GM18511 (cell line): ENCODE measurements at regions not wholly inside any gene's neighbourhood (a gene's known extent, or its start where the extent isn't known, plus 50 kb on each side); places are given as distances from the start of the nearest gene placed in this dataset.

ENCODE experiments used
- ATAC-seq: cut with Tn5 transposase; IDR thresholded peaks from one replicate; pipeline ENCODE4 v1.9.1; 2021; ENCODE audit warnings: mild to moderate bottlenecking, moderate library complexity; ENCODE audit not compliant: unreplicated experiment

- no peak for ATAC-seq
Measured at GRCh38 chr1:79325705-79326104, 319.2 kb upstream of the ADGRL4 start.

GRCh38 chr1:79325126-79325525, 318.6 kb upstream of the ADGRL4 start:
- ATAC-seq = no peak

- no peak for ATAC-seq
Measured at GRCh38 chr1:79323239-79324025, 316.9 kb upstream of the ADGRL4 start.

DNA sequence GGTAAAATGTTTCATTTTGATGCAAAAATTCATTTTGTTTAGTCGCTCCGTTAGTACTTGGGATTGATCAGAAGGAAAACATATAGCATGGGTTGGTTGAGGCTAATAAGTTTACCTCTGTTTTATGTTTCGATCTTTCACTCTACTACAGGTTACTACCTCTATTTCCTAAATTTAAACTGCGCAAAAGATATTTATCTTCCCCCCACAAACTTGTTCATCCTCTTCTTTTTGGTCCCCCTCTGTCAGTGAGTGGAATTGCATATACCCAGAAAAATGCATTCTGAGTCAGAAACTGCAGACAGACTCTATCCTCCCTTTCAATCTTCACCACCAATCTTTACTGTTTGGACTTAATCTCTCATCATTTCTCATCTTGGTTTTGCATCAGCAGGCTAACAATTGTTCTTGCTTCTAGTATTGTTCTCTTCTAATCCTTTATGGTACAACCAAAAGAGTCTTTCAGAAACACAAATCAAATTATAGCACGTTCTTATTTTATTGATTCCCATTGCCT, 316.0 kb upstream of the ADGRL4 start:
- no peak for ATAC-seq

- ATAC-seq = no peak
Measured at GRCh38 chr1:79312438-79312837, 305.9 kb upstream of the ADGRL4 start.

DNA sequence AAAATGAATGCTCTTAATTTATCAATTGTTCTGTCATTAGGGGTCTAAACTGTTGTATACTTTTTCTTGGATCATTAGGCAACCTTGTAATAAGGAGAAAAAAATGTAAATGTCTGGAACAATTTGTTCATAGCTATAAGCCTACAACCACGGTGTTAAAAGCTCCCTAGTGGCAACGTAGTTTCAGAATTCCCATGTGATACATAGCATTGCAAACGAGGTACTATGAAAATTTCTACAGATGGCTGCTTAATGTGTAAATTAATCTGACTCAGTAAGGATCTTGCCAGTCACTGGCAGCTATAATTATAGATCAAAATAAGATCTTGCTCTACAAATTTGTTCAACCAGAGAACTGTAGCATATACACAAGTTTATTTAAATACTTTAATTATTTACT, 304.1 kb upstream of the ADGRL4 start:
- no peak for ATAC-seq

DNA sequence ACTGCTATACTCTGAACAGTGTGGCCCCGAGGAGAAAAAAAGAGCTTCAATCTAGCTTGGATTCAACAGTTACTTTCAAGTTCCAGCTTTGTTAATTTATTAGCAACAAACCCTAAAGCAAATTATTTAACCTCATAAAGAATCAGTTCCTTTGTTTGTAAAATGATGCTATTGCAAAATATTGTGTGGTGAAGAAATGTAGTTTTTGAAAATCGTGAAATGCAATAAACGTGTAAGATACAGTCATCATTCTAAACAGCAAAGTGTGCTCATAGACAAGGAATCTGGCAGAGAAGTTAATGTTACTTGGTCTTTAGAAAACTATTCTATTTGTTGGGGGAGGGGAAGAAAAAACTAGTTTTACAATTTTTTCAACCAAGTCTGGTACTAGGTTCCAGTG, 297.6 kb upstream of the ADGRL4 start:
- ATAC-seq = no peak

GRCh38 chr1:79303040-79303439, 296.5 kb upstream of the ADGRL4 start:
- ATAC-seq = no peak

GRCh38 chr1:79302380-79302930, 295.9 kb upstream of the ADGRL4 start:
- no peak for ATAC-seq

DNA sequence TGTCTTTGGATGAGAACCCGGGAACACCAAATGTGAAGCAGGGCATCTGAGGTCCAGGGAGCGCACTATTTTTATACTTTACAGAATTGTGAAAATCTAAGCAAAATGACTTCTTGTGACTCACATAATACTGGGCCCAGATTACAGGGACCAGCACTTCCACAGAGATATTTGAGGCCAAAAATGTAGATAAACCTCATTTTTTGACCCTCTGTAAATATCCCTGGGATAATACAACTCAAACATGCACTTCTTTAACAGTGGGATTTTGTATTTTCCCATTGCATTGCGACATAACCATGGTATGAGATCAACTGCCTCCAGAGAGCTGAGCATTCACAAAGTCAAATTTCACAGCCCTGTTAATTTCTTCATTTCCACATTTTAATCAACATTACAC, 289.4 kb upstream of the ADGRL4 start:
- ATAC-seq = no peak

- no peak for ATAC-seq
Measured at GRCh38 chr1:79293611-79294010, 287.1 kb upstream of the ADGRL4 start.

DNA sequence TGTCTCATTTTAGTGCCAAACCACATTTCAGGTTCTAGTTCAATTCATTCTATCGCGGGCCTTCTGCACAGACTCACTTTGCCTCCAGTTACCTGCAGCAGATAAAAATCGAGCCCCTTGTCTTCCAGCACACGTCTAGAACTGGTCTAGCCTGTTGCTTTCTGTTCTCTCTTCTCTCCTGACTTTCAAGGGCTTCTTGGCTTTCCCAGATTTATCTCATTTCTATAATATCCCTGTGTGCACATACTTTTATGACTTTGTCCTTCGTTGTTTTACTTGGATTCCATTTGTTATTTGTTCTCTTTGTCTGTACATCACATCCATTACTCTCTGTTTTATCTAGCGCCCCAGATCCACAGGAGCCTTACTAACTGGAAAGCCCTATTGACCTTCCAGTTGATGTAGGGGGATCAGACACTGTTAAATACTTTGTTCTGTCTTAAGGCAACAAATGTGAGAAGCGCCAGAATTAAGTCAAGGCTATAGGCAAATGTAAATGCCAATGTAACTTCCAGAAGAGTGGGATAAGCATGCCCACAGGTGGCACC, 284.5 kb upstream of the ADGRL4 start:
- ATAC-seq = no peak

GRCh38 chr1:79287982-79288381, 281.5 kb upstream of the ADGRL4 start:
- no peak for ATAC-seq

GRCh38 chr1:79285667-79286066, 279.1 kb upstream of the ADGRL4 start:
- ATAC-seq = no peak

- ATAC-seq = no peak
Measured at GRCh38 chr1:79283451-79283850, 276.9 kb upstream of the ADGRL4 start.

DNA sequence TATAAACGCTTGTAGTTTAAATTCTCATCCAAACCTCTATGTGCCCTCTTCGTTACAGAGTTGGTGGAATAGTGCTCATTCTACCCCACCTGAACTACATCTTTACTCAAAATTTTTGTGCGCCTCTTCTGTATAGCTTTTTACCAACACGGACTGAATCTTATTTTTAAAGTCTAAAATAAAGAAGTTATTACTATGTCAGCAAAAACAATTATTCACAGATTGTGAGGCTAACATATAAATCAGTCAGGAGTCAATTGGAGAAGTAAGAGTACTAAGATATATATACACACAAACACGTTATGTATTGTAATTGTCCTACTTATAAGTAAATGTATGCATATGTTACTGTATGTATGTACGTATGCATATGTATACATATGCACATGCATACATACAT, 274.9 kb upstream of the ADGRL4 start:
- ATAC-seq = no peak

DNA sequence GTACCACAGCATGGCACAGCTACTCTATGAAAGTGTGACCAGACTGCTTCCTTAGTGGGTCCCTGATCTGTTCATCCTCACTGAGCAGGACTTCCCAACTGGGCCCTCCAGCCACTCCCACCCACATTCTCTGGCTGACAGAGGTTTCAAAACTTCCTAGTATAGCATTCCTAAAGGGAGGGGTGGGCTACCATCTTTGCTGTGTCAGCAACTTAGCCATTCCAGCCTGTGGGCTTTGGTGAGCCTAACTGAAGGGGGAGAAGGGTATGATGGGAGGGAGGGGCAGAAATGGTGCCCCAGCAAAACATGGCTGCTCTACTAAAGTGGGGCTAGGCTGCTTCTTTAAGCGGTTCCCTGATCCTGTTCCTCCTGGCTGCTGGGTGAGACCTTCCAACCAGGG, 265.2 kb upstream of the ADGRL4 start:
- no peak for ATAC-seq

GRCh38 chr1:79264975-79265818, 258.7 kb upstream of the ADGRL4 start:
- no peak for ATAC-seq

- ATAC-seq = no peak
Measured at GRCh38 chr1:79264285-79264684, 257.8 kb upstream of the ADGRL4 start.

DNA sequence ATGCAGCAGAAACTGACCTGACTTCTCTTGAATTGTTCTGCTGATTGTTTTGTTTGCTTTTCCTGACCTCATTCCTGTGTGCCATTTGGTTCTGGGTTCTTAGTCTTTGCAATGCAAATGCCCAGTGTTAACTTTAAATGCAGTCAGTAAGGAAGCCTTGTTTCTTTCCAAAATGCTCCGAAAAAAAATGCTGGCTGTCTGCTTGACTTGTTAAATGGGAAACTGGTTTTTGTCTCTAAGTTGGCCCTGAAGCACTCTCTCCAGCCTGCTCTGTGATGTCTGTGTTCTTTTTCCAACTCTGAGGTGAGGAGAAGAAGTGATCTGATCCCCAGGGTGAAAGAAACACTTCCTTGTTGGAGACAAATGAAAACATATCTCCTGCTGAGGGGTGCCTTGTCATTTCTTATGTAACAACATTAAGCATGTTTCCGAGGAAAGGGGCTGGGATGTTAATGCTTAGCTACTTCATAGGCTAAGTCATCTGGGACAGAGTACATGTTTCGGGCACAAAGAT, 256.3 kb upstream of the ADGRL4 start:
- ATAC-seq = no peak
